Esophagus muscularis mucosa (tissue), 4 donors: ENCODE measurements at regions not wholly inside any gene's neighbourhood (a gene's known extent, or its start where the extent isn't known, plus 50 kb on each side); places are given as distances from the start of the nearest gene placed in this dataset.

Experiments used
- DNase-seq: peaks from one replicate; pipeline ENCODE4 v3.0.0-alpha.2; 2017; ENCODE audit errors: extremely low spot score
- H3K27ac ChIP-seq, 4 donors: fragments of 200-600 bp; sonication (generic); replicated peaks in 1 of 4; 1 replicate in 3 of 4; 2 replicates in 1 of 4; pipeline ENCODE4 v1.5.1; 2016 to 2019; ENCODE audit warnings: mild to moderate bottlenecking in 1 of 4
- H3K27me3 ChIP-seq, 4 donors: fragments of 200-600 bp; sonication (generic); one replicate each; pipeline versions ENCODE4 v1.5.1 to v1.6.0; 2016 to 2019
- H3K36me3 ChIP-seq, 4 donors: fragments of 200-600 bp; sonication (generic); one replicate each; pipeline ENCODE4 v1.5.1; 2016 to 2019
- H3K4me1 ChIP-seq, 4 donors: fragments of 200-600 bp; sonication (generic); one replicate each; pipeline ENCODE4 v1.5.1; 2016 to 2019
- H3K4me3 ChIP-seq, 4 donors: fragments of 200-600 bp; sonication (generic); 1 replicate in 2 of 4; 2 replicates in 2 of 4; pipeline ENCODE4 v1.5.1; 2016 to 2019; ENCODE audit warnings: mild to moderate bottlenecking in 4 of 4, moderate library complexity in 1 of 4
- H3K9me3 ChIP-seq, 4 donors: fragments of 200-600 bp; sonication (generic); 1 replicate in 3 of 4; 2 replicates in 1 of 4; pipeline ENCODE4 v1.5.1; 2016 to 2019
- CTCF ChIP-seq, 3 experiments: fragments of 200-600 bp in 2 of 3; fragments of 450-650 bp in 1 of 3; sonication (generic) in 2 of 3; IDR thresholded peaks; one replicate each; pipeline ENCODE4 v1.5.1; 2017 to 2019; ENCODE audit warnings: antibody characterized with exemption in 3 of 3, mild to moderate bottlenecking in 2 of 3, moderate library complexity in 1 of 3
- EP300 ChIP-seq: sonication (generic); formaldehyde crosslinking; IDR thresholded peaks from one replicate; pipeline ENCODE4 v1.6.1; 2017; ENCODE audit warnings: antibody characterized with exemption
- POLR2A ChIP-seq: fragments of 450-650 bp; IDR thresholded peaks from one replicate; pipeline ENCODE4 v1.6.1; 2017; ENCODE audit warnings: antibody characterized with exemption, moderate library complexity, mild to moderate bottlenecking, low read depth
- POLR2AphosphoS5 ChIP-seq, 2 donors: sonication (generic); formaldehyde crosslinking; IDR thresholded peaks; one replicate each; pipeline ENCODE4 v1.6.1; 2017; ENCODE audit warnings: antibody characterized with exemption in 2 of 2
- WGBS: methylation state at CpG from one replicate; pipeline ENCODE4 v1.1.5; 2018; 5-methylcytosine and 5-hydroxymethylcytosine counted together
- intact Hi-C: fragments of 100-400 bp; cut with DNase I; formaldehyde crosslinking; loops from one replicate; pipeline ENCODE4 v1.15.1; 2023

DNA sequence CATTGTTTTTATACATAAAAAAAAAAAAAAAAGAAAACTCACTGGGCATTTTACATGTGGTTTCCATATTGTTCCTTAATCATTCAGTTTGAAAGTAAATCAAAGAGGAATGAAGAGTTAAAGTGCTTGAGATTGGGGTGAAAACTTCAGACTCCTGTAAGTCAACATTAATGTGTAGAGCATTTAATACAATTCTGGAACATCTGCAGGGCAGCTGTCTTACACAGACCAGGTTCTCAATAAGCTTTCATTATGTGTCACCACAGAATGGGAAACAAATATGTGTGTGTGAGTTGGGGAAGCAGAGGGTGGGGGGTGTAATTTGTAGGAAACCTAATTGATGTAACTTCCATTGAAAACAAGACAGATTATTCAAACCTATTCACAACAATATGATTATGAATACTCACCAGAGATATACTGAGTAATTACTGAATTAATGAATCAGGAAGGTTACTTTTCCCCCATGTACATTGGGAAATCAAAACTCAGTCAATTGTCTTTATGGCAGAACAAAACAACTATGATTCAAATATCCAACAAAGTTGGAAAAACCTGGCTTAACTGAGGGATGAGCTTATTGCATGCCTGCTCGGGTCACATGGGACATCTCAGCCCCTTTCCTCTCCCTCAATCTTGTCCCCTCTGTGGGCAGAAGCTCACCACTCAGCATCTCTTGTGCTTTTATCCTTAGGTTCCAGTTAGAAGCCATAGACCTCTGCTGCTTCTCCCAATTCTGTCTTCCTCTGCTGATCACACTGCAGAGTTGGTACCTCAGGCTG, 281.2 kb upstream of the THBS1 start:
- no peak for TF ChIP-seq POLR2AphosphoS5 (IDR thresholded peaks at IDR 0.05)
- no peak for TF ChIP-seq EP300
- no peak for TF ChIP-seq POLR2A
- WGBS, result 100% methylated on average over 1 of the region's 1 CpG
- no peaks in the 10 kb centered on the region for H3K27me3 ChIP-seq
- no peaks in the 10 kb centered on the region for H3K36me3 ChIP-seq
- intact Hi-C loops, result no loop called here
- no peaks in the 10 kb centered on the region for H3K9me3 ChIP-seq
- no peak for DNase-seq
- H3K4me3 ChIP-seq, result no peak overlapping the region
- H3K27ac ChIP-seq, result no peak overlapping the region
- H3K4me1 ChIP-seq, result peaks cover 0 to 22% (median 13%) of the 10 kb centered on the region in 4 donors

DNA sequence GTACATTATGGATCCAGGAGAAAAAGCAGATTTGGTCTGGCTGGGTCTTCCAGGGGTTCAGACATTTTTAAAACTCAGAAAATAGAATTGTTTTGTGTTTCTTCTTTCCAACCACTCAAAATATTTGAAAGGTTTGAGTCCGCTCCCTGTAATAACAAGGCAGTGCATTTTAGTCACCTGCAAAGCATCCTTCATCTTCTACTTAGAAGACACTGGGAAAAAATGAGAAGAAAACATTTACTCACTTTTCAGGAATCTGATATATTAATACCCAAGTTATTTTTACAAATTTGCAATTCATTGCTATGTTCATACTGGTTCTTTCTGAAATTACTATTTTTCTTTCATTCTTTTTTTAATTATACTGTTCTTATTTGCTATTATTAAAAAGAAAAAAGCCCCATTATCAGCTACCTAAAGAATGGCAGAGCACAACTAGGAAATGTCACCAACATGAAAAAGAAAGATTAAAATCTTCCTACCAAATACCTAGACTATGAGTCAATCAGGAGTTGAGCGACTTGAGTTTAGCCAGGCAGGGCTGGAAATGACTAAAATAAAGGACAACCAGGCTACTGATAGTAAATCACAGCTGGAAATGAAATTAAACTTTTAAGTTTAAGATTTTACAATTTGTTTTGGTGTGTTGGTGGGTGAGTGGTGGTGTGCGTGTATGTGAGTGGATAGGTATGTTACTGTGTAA, 280.3 kb upstream of the THBS1 start:
- intact Hi-C loops, result no loop called here
- Histone ChIP-seq H3K9me3 (no peaks in the 10 kb centered on the region), H3K27me3 (no peaks in the 10 kb centered on the region), H3K27ac (peak overlapping the region in 1 of 4 donors; percentile 10), H3K4me3 (no peak overlapping the region), H3K36me3 (no peaks in the 10 kb centered on the region), H3K4me1 (peaks cover 0 to 27% (median 13%) of the 10 kb centered on the region in 4 donors)
- 79% methylated on average over 3 of the region's 3 CpGs for WGBS
- no peak for DNase-seq
- peak in 1 of 2 donors; percentile 14 for TF ChIP-seq POLR2AphosphoS5 (IDR thresholded peaks at IDR 0.05)
- no peak for TF ChIP-seq CTCF (IDR thresholded peaks at IDR 0.05)

DNA sequence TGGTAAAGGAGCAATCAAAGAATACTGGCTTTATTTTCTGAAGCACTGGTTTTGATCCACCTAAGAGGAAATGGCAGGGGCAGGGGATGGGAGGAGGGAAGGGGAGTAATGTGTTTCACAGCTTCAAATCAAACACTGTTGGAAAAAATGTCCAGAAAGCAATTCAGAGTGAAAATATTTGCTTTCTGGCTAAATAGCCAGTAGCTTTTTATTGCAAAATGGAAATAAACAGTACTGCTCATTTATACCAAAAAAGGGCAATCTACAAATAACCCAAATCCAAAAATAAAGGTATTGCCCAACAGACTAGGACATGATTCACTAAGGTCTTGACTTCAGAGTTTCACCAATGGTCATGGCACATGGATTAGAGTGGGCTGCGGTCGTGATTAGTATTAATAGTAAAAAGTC, 279.3 kb upstream of the THBS1 start:
- H3K27ac ChIP-seq, result peak overlapping the region in 1 of 4 donors; percentile 10
- H3K9me3 ChIP-seq, result no peaks in the 10 kb centered on the region
- no peak overlapping the region for H3K4me3 ChIP-seq
- no peak for DNase-seq
- no peak for TF ChIP-seq POLR2AphosphoS5 (IDR thresholded peaks at IDR 0.05)
- TF ChIP-seq EP300, result no peak
- TF ChIP-seq CTCF (IDR thresholded peaks at IDR 0.05), result no peak
- TF ChIP-seq POLR2A, result no peak
- peaks cover 0 to 27% (median 13%) of the 10 kb centered on the region in 4 donors for H3K4me1 ChIP-seq
- intact Hi-C loops, result no loop called here
- WGBS, result 91% methylated on average over 2 of the region's 2 CpGs
- no peaks in the 10 kb centered on the region for H3K36me3 ChIP-seq
- no peaks in the 10 kb centered on the region for H3K27me3 ChIP-seq

DNA sequence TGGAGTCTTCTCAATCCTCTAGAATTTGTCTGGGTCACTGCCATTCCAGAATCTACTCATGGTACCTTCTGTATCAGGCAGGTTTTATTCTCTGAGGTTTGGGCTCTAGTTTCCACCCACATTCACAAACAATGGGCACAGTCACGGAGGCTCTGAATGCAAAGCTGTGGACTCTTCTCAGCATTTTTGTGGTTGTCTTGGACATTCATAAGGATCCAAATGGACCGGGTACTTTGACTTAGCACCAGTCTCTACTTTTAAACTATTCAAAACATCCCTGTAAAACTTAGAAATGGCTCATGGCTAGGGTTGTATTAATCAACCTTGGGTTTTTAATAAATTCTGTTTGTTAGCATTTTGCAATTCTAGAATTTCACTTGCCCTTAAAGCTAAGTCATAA, 277.9 kb upstream of the THBS1 start:
- TF ChIP-seq EP300, result no peak
- TF ChIP-seq CTCF (IDR thresholded peaks at IDR 0.05), result no peak
- no peak for TF ChIP-seq POLR2A
- TF ChIP-seq POLR2AphosphoS5 (IDR thresholded peaks at IDR 0.05), result no peak
- Histone ChIP-seq H3K27me3 (no peaks in the 10 kb centered on the region), H3K27ac (no peak overlapping the region), H3K4me1 (peaks cover 0 to 27% (median 13%) of the 10 kb centered on the region in 4 donors), H3K9me3 (no peaks in the 10 kb centered on the region), H3K36me3 (no peaks in the 10 kb centered on the region), H3K4me3 (no peak overlapping the region)
- WGBS, result 95% methylated on average over 2 of the region's 2 CpGs
- DNase-seq, result no peak
- intact Hi-C loops, result no loop called here

GRCh38 chr15:39304201-39304841, 276.6 kb upstream of the THBS1 start:
- no peak for DNase-seq
- intact Hi-C loops, result no loop called here
- Histone ChIP-seq H3K27ac (peak overlapping the region; percentile 2 to 53 (median 30)), H3K27me3 (no peaks in the 10 kb centered on the region), H3K4me1 (peaks cover 0 to 27% (median 13%) of the 10 kb centered on the region in 4 donors), H3K4me3 (no peak overlapping the region), H3K36me3 (no peaks in the 10 kb centered on the region), H3K9me3 (no peaks in the 10 kb centered on the region)
- TF ChIP-seq CTCF (IDR thresholded peaks at IDR 0.05) (no peak), POLR2AphosphoS5 (IDR thresholded peaks at IDR 0.05) (peak; percentile 25 to 30)
- WGBS, result 47% methylated on average over 7 of the region's 7 CpGs
